ENCODE measurements at regions not wholly inside any gene's neighbourhood (a gene's known extent, or its start where the extent isn't known, plus 50 kb on each side); places are given as distances from the start of the nearest gene placed in this dataset.
A peak's percentile ranks its signal among the peaks of the same experiment; 100 is the strongest.
"Not testable (repeated sequence)": the region's sequence is repeated elsewhere in the genome, so short reads cannot be mapped to it uniquely, and the experiment has no call there.

GRCh38 chr17:27365329-27365945 is 71.5 kb downstream of the WSB1 start:
- DNase-seq: not testable (repeated sequence)

- DNase-seq: no peak
These were observed 72.5 kb downstream of the WSB1 start for GRCh38 chr17:27366437-27366836.

GRCh38 chr17:27367121-27367981 is 73.4 kb downstream of the WSB1 start:
- no peak for DNase-seq

- DNase-seq: no peak
These were observed 74.4 kb downstream of the WSB1 start for GRCh38 chr17:27368151-27368795.

GRCh38 chr17:27368980-27369379 is 75.1 kb downstream of the WSB1 start:
- no peak for DNase-seq

- DNase-seq: no peak
These were observed 76.9 kb downstream of the WSB1 start for GRCh38 chr17:27370776-27371175.

GRCh38 chr17:27373695-27374094 is 79.8 kb downstream of the WSB1 start:
- not testable (repeated sequence) for DNase-seq

- DNase-seq: no peak
These were observed 79.4 kb upstream of the KSR1 start for GRCh38 chr17:27376637-27377547.

- no peak for DNase-seq
These were observed 77.6 kb upstream of the KSR1 start for GRCh38 chr17:27378482-27379175.

- no peak for DNase-seq
These were observed 76.2 kb upstream of the KSR1 start for GRCh38 chr17:27379888-27380533.

- no peak for DNase-seq
These were observed 75.7 kb upstream of the KSR1 start for GRCh38 chr17:27380551-27380950.

- peak; percentile 78 for DNase-seq
These were observed 75.2 kb upstream of the KSR1 start for GRCh38 chr17:27381007-27381501.

GRCh38 chr17:27382025-27382424 is 74.2 kb upstream of the KSR1 start:
- no peak for DNase-seq

- no peak for DNase-seq
These were observed 72.0 kb upstream of the KSR1 start for GRCh38 chr17:27384261-27384701.

GRCh38 chr17:27384726-27385125 is 71.5 kb upstream of the KSR1 start:
- no peak for DNase-seq

GRCh38 chr17:27385626-27386025 is 70.6 kb upstream of the KSR1 start:
- no peak for DNase-seq

GRCh38 chr17:27386206-27387075 is 69.8 kb upstream of the KSR1 start:
- no peak for DNase-seq

- no peak for DNase-seq
These were observed 66.6 kb upstream of the KSR1 start for GRCh38 chr17:27389542-27390140.

GRCh38 chr17:27390540-27390939 is 65.7 kb upstream of the KSR1 start:
- no peak for DNase-seq

- DNase-seq: no peak
These were observed 64.8 kb upstream of the KSR1 start for GRCh38 chr17:27391427-27391826.

Data from CD4-positive, alpha-beta T cell treated with Interleukin-10 for 1 hour (primary cell).